ENCODE measurements at regions not wholly inside any gene's neighbourhood (a gene's known extent, or its start where the extent isn't known, plus 50 kb on each side); places are given as distances from the start of the nearest gene placed in this dataset.

- no peak for DNase-seq
These were observed 625.8 kb upstream of the ADGRL2 start for GRCh38 chr1:81174811-81175476.

DNA sequence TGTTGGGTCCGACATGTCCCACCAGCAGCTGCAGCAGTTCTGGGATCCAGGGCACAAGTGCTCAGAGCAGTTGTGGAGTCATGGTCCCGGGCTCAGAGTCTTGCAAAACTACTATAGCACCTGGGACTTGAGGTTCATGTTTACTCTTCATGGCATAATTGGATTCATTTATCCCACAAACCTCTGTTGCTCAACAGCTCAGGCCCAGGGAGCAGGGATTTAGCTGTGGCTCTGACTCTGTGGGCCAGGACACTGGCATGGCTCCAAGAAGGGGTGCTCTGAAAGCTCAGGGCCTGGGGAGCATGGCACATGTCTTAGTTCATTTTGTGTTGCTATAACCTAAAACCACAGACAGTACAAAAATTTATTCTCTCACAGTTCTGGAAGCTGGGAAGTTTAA, 626.7 kb upstream of the ADGRL2 start:
- intact Hi-C loops (cut with DNase I) = no loop called here

More at GRCh38 chr1:81174811-81175476, 625.8 kb upstream of the ADGRL2 start:
- intact Hi-C loops (cut with DNase I) = no loop called here

DNA sequence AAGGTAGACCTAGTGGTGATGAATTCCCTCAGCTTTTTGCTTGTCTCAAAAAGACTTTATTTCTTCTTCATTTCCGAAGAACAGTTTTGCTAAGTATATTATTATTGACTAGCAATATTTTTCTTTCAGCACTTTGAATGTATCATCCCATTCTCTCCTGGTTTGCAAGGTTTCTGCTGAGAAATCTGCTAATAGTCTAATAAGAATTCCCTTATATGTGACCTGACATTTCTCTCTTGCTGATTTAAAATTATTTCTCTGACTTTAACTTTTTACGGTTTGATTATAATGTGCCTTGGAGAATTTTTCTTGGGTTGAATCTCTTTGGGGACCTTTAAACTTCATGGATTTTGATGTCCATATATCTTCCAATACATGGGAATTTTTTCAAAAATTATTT, 628.3 kb upstream of the ADGRL2 start:
- intact Hi-C loops (cut with DNase I) = no loop called here
- DNase-seq = no peak

More for the DNA sequence above, 626.7 kb upstream of the ADGRL2 start:
- no peak for DNase-seq

DNA sequence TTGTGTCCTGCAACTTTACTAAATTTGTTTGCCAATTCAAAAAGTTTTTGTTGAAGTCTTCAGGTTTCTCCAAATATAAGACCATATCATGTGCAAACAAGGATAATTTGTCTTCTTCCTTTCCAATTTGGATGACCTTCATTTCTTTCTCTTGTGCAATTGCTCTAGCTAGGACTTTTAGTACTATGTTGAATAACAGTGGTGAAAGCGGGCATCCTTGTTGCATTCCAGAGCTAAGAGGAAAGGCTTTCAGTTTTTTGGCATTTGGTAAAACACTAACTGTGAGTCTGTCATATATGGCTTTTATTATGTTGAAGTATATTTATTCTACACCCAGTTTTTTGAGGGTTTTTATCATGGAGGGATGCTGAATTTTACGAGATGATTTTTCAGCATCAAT, 630.0 kb upstream of the ADGRL2 start:
- DNase-seq = no peak
- intact Hi-C loops (cut with DNase I) = no loop called here

GRCh38 chr1:81165963-81166362, 634.8 kb upstream of the ADGRL2 start:
- intact Hi-C loops (cut with DNase I) = no loop called here
- no peak for DNase-seq

- no peak for DNase-seq
- intact Hi-C loops (cut with DNase I) = no loop called here
These were observed 640.0 kb upstream of the ADGRL2 start for GRCh38 chr1:81160696-81161095.

DNA sequence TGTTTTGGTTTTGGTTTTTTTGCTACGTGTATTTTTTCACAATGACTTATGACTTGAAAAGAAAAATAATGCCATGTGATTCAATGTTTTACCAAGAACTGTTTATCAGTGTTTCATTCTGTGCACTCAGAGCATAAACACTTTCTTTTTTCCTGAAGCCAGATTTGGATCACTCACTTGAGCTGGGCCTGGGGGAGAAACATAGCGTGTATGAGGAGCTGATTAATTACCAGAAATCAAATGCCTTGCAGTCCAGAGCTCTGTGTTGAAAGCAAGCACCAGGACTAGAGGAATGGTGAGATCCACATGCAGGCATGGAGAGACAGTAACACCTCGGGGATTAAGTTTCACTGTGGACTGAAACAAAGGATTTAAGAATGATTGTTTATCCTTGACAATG, 642.1 kb upstream of the ADGRL2 start:
- no peak for DNase-seq
- intact Hi-C loops (cut with DNase I) = no loop called here

DNA sequence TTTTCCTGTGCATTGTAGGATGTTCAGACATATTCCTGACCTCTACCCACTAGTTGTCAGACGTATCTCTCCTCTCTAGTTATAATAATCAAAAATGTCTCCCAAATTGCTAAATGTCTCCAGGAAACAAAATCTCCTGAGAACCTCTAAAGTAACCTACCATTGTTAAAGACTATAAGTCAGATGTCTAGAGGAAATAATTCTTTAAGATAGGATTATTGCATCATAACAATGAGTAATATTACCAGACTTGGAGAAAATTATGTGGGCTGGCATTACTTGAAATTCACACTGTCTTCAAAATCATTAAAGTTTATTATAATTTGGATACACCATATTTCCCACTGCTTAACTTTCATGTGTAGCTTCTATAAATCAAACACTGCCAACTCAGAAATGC, 643.0 kb upstream of the ADGRL2 start:
- DNase-seq = no peak
- intact Hi-C loops (cut with DNase I) = no loop called here

GRCh38 chr1:81156887-81157286, 643.8 kb upstream of the ADGRL2 start:
- intact Hi-C loops (cut with DNase I) = no loop called here
- no peak for DNase-seq

DNA sequence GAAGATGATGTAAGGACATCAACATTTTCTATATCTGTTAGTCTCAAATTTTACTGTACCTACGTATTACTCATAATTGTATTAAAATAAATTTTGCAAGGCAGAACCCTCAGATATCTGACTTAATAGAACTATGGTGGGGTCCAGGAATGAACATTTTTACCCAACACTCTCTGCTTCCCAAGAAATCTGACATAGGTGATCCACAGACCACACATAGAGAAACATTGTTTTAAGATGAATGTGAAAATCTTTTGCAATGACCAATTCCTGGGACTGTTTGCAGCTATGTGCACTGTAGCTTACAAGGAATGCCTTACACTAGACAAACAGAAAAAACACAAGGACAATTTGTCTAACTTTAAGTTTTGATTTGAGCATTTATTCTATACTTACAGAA, 645.6 kb upstream of the ADGRL2 start:
- intact Hi-C loops (cut with DNase I) = no loop called here
- no peak for DNase-seq

DNA sequence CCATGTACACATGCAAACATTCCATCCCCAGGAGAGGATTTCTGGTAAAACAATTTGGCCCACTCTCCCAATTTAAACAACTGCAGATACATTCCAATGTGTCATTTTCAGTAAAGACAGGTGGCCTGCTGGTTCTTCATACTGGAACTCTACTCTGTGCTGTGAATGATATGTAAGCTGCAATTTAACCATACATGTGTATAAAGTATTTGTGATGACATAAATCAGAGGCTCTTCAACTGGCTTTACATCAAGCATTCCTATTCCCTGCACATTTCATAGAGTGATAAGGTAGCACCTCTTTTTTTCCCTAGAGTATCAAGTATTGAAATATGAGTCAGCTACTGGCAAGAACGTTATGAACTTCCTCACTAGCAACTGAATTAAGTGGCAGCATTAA, 649.5 kb upstream of the ADGRL2 start:
- no peak for DNase-seq
- intact Hi-C loops (cut with DNase I) = no loop called here

- intact Hi-C loops (cut with DNase I) = no loop called here
These were observed 650.9 kb upstream of the ADGRL2 start for GRCh38 chr1:81149649-81150325.

DNA sequence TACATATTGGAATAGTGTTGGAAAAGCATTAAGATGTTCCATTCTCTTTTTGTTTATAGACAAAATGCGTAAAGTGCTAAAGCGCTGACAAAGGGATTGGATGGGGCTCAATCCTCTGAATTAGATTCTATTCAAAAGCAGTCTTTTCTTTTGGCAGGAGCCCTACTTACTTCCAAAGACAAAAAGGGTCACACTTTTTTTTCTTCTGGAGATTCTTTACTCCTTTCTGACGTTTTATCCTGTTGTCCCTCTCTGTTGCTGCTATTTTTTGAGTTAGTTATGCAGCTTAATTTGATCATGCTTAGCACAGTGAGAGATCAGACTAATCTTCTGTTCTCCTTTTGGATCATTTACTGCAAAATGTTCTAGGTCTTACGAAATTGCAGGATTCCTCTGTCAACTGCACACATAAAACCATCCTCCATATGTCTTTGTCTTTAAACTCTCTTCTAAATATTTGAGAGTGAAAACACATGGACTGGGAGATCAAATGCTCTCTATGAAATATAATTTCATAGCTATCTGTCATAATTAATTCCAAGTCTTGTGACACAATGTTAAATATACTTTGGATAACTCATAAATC, 656.4 kb upstream of the ADGRL2 start:
- DNase-seq = no peak
- intact Hi-C loops (cut with DNase I) = no loop called here

More at GRCh38 chr1:81149649-81150325, 650.9 kb upstream of the ADGRL2 start:
- no peak for DNase-seq

DNA sequence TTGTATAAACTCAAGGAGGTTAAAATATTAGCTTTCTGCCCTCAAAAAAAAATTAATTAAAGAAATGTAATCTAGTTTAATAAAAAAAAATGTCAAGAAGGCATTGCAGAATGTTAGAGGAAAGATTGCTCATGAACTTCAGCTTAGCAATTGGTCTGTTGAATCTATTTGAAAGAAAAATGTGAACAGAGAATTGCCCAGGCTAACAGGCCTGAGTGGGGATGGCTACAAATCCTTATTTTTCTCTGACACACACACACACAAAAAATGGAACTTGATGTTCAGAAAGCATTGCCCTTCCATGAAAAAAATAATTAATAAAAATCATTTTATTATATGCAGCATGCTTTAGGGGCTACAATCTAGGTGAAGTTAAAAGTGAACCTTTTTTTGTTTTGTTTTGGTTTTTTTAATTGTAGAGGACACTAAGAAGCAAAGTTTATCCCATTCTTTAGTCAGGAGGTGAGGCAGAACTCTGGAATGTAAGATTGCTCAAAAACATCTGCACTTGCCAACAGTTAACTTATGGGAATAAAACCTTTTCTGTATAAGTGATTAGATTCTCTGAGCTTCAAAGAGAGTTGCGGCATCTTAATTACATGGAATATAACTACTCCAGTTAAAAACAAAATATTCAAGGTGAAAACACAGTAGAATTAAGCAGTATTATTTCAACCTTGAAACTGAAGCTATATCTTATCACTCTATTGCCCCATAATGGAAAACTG, 658.5 kb upstream of the ADGRL2 start:
- no peak for DNase-seq
- intact Hi-C loops (cut with DNase I) = no loop called here

- intact Hi-C loops (cut with DNase I) = no loop called here
- DNase-seq = peak in 1 of 42 donors; percentile 1
These were observed 665.2 kb upstream of the ADGRL2 start for GRCh38 chr1:81135524-81135923.

GRCh38 chr1:81129776-81130175, 671.0 kb upstream of the ADGRL2 start:
- intact Hi-C loops (cut with DNase I) = no loop called here
- no peak for DNase-seq

GRCh38 chr1:81129366-81129765, 671.4 kb upstream of the ADGRL2 start:
- no peak for DNase-seq
- intact Hi-C loops (cut with DNase I) = no loop called here

- no peak for DNase-seq
- intact Hi-C loops (cut with DNase I) = no loop called here
These were observed 672.7 kb upstream of the ADGRL2 start for GRCh38 chr1:81128079-81128478.

GRCh38 chr1:81126989-81127581, 673.6 kb upstream of the ADGRL2 start:
- DNase-seq = no peak
- intact Hi-C loops (cut with DNase I) = no loop called here

DNA sequence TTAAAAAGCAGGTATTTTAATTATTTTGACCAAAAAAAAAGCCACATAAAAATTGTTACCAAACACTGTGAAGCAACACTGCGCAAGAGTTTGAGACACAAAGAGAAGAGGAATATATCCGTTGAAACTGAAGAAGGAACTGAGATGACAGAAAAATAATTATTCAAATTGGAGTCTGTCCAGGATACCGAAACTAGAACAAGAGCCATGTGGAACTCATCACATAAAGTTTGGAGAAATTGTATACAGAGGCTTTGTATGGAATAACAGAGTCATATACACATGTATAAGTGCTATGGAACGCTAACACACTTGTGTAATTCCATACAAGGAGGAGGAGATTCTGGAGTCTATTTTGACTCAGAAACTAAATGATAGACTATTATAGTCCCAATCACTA, 675.1 kb upstream of the ADGRL2 start:
- intact Hi-C loops (cut with DNase I) = no loop called here
- DNase-seq = no peak
